OCI-LY1 (cell line): ENCODE measurements at regions not wholly inside any gene's neighbourhood (a gene's known extent, or its start where the extent isn't known, plus 50 kb on each side); places are given as distances from the start of the nearest gene placed in this dataset.

Experiments
- CTCF ChIP-seq: fragments of 200-600 bp; sonication (generic), shearing (Covaris generic); IDR thresholded peaks from 2 replicates; pipeline ENCODE4 v1.5.1; 2017; ENCODE audit warnings: mild to moderate bottlenecking, antibody characterized with exemption, low read length, moderate library complexity, mixed read lengths
- EZH2 ChIP-seq: fragments of 200-600 bp; sonication (generic), shearing (Covaris generic); IDR thresholded peaks from 2 replicates; pipeline ENCODE4 v1.8.0; 2017; ENCODE audit warnings: borderline replicate concordance, mixed run types, mild to moderate bottlenecking, antibody characterized with exemption, low read length, moderate library complexity, mixed read lengths

GRCh38 chr5:125422342-125422741 lies 675.9 kb upstream of the ZNF608 start:
- TF ChIP-seq CTCF (no peak), EZH2 (no peak)
